GM06990 (cell line): ENCODE measurements at regions not wholly inside any gene's neighbourhood (a gene's known extent, or its start where the extent isn't known, plus 50 kb on each side); places are given as distances from the start of the nearest gene placed in this dataset.

ENCODE experiments used
- DNase-seq: peaks from one replicate; pipeline ENCODE4 v3.0.0-alpha.2; 2011; ENCODE audit not compliant: insufficient read length; ENCODE audit errors: extremely low read depth
- H3K27me3 ChIP-seq: replicated peaks from 2 replicates; pipeline ENCODE4 v1.6.0; 2011; ENCODE audit warnings: low read length; ENCODE audit not compliant: control insufficient read depth, insufficient read depth
- H3K36me3 ChIP-seq: 2 replicates; pipeline ENCODE4 v1.5.1; 2011; ENCODE audit warnings: low read length; ENCODE audit not compliant: control insufficient read depth, insufficient read depth
- H3K4me3 ChIP-seq: replicated peaks from 2 replicates; pipeline ENCODE4 v1.5.1; 2011; ENCODE audit warnings: low read depth, mild to moderate bottlenecking, control low read depth, low read length
- CTCF ChIP-seq: IDR thresholded peaks from 2 replicates; pipeline ENCODE4 v1.5.1; 2011; ENCODE audit warnings: low read length, control low read depth, mild to moderate bottlenecking, inconsistent platforms; ENCODE audit not compliant: insufficient read depth, poor library complexity, severe bottlenecking

DNA sequence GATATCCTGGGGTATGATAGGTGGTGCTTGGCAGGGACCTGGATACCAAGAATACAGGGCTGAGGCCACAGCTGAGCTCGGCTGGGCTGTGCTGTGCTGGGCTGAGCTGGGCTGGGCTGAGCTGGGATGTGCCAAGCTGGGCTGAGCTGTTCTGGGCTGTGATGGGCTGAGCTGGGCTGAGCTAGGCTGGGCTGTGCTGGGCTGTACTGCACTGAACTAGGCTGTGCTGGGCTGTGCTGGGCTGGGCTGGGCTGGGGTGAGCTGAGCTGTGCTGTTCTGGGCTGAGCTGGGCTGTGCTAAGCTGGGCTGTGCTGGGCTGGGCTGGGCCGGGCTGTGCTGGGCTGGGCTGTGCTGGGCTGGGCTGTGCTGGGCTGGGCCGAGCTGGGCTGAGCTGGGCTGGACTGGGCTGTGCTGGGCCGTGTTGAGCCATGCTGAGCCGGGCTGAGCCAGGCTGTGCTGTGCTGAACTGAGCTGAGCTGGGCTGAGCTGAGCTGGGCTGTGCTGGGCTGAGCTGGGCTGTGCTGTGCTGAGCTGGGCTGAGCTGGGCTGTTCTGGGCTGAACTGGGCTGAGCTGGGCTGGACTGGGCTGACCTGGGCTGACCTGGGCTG lies 94.7 kb upstream of the ACTRT2 start:
- no peak for TF ChIP-seq CTCF
- Histone ChIP-seq H3K36me3 (no peaks in the 10 kb centered on the region), H3K4me3 (no peak overlapping the region), H3K27me3 (no peaks in the 10 kb centered on the region)
- DNase-seq, result no peak

- Histone ChIP-seq H3K36me3 (no peaks in the 10 kb centered on the region), H3K4me3 (no peak overlapping the region), H3K27me3 (no peaks in the 10 kb centered on the region)
- TF ChIP-seq CTCF, result no peak
- no peak for DNase-seq
These were observed 93.6 kb upstream of the ACTRT2 start for GRCh38 chr1:2927393-2928360.

- H3K36me3 ChIP-seq, result no peaks in the 10 kb centered on the region
- TF ChIP-seq CTCF, result no peak
- DNase-seq, result no peak
- H3K4me3 ChIP-seq, result no peak overlapping the region
- no peaks in the 10 kb centered on the region for H3K27me3 ChIP-seq
These were observed 92.6 kb upstream of the ACTRT2 start for GRCh38 chr1:2928366-2929325.

DNA sequence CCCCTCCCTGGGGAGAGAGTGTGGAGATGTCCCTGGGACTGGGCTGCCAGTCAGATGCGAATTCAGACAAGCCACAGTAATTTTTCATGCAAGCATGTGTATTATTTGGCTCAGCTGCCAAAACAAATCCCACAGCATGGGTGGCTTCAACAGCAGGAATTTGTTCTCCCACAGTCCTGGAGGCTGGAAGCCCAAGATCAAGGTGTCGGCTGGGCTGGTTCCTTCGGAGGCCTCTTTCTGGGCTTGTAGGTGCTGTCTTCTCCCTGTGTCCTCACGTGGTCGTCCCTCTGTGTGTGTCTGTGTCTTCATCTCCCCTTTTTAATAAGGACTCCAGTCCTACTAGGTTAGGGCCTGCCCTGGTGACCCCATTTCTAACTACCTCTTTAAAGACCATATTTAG lies 91.9 kb upstream of the ACTRT2 start:
- TF ChIP-seq CTCF, result no peak
- Histone ChIP-seq H3K4me3 (no peak overlapping the region), H3K36me3 (no peaks in the 10 kb centered on the region), H3K27me3 (no peaks in the 10 kb centered on the region)
- no peak for DNase-seq

DNA sequence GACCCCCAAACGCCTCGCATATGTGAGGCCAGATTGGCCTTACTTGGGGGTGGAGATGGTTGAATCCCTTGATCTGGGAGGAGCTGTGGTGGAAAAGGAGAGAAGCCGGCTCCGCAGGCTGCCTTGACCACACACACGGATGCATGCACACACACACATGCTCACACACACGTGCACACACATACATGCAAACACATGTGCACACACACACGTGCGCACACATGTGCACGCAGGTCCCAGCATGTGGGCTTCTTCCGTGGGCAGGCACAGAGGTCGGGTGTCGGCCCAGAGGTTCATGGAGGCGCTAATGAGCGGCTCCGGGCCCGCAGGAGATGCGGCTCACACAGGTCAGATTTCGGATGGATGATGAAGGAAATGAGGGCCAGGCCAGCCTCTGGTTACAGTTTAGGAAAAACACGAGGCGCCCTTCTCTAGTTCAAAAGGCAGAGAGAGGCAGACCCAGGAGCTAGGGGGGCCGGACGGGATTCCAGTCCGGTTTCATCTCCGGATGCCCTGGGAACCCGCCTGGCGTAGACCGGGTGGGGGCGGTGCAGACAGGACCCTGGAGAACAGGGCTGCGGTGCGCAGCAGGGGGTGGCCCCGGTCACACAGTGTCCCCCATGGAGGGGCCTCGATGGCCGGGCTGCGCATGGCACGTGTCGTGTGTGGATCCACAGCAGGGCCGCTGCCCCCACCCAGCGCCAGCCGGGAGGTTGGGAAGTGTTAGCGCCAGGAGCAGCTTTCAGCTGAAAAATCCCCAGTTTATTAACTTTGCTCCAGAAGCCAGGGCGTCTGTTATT lies 91.1 kb upstream of the ACTRT2 start:
- H3K27me3 ChIP-seq, result no peaks in the 10 kb centered on the region
- TF ChIP-seq CTCF, result no peak
- H3K36me3 ChIP-seq, result no peaks in the 10 kb centered on the region
- DNase-seq, result no peak
- H3K4me3 ChIP-seq, result no peak overlapping the region
